ENCODE measurements at regions not wholly inside any gene's neighbourhood (a gene's known extent, or its start where the extent isn't known, plus 50 kb on each side); places are given as distances from the start of the nearest gene placed in this dataset.
A peak's percentile ranks its signal among the peaks of the same experiment; 100 is the strongest.

- Histone ChIP-seq H4K20me1 (ENCODE audit: insufficient read depth, low read length) (no peaks in the 10 kb centered on the region), H3K4me3 (replicated peaks in 1 of 3; ENCODE audit: insufficient read depth in 1 of 3, low read depth in 2 of 3, low read length in 3 of 3) (no peak overlapping the region), H3K9ac (ENCODE audit: insufficient read depth, low read depth, low read length) (no peak overlapping the region), H3K27me3 (ENCODE audit: control insufficient read depth in 1 of 2, insufficient read depth in 2 of 2, low read length in 2 of 2) (peaks cover 0 to 17% of the 10 kb centered on the region in 2 experiments; a peak in 1 of 5 replicates), H3K79me2 (ENCODE audit: insufficient read depth, low read length) (no peaks in the 10 kb centered on the region), H3K9me3 (ENCODE audit: low read length) (no peaks in the 10 kb centered on the region), H3K4me1 (ENCODE audit: insufficient read depth, low read length) (no peaks in the 10 kb centered on the region), H3K27ac (ENCODE audit: extremely low read length, insufficient read depth, low read length) (no peak overlapping the region), H3K4me2 (ENCODE audit: low read depth, low read length) (no peak overlapping the region), H3K36me3 (replicated peaks in 1 of 2; ENCODE audit: control insufficient read depth in 1 of 2, insufficient read depth in 2 of 2, low read length in 2 of 2) (no peaks in the 10 kb centered on the region), H2AFZ (ENCODE audit: low read length) (no peak overlapping the region)
- DNase-seq (ENCODE audit: low spot score) (no peak), ATAC-seq (no peak), FAIRE-seq (no peak)
- in situ Hi-C loops (cut with HindIII; ENCODE audit: extremely low pct_ligation_motif_present, low pct_unique_long_range_greater_than_20kb), result no loop called here
- CTCF ChIA-PET (ENCODE audit: low intra/inter-chr PET ratio, low total read pairs), result no interaction called here
- POLR2A ChIA-PET, result interaction anchor here (1.0 kb wide), 1 partner anchor 9 kb away, joined by 3 read pairs; no protein-coding TSS in a partner anchor
- 12% methylated on average over 6 of the region's 6 CpGs for WGBS (ENCODE audit: low lambda C conversion rate)
- TF ChIP-seq ZFP91 (CRISPR knock-in tag; IDR thresholded peaks at IDR 0.05; ENCODE audit: borderline replicate concordance) (peak; percentile 50; the same call in 1 of the 2 replicates), CCDC6 (CRISPR knock-in tag; IDR thresholded peaks at IDR 0.05) (no peak), ZBED4 (CRISPR knock-in tag; IDR thresholded peaks at IDR 0.05; ENCODE audit: borderline replicate concordance) (no peak), KLF16 (CRISPR knock-in tag; IDR thresholded peaks at IDR 0.05) (no peak), NR2F1 (CRISPR knock-in tag; IDR thresholded peaks at IDR 0.05) (no peak), PRPF4 (IDR thresholded peaks at IDR 0.05; ENCODE audit: low read depth, low read length, poor library complexity, severe bottlenecking) (no peak)
- intact Hi-C loops (cut with micrococcal nuclease; ENCODE audit: unreplicated experiment), result no loop called here
- no TSS peak for BruUV-seq (replicated peaks)
These were observed 58.7 kb upstream of the RNF24 start for GRCh38 chr20:4073852-4074741.
